ENCODE measurements at regions not wholly inside any gene's neighbourhood (a gene's known extent, or its start where the extent isn't known, plus 50 kb on each side); places are given as distances from the start of the nearest gene placed in this dataset.

- H3K4me3 ChIP-seq (ENCODE audit: low read depth, low read length): no peak overlapping the region
- no peak for TF ChIP-seq CTCF (IDR thresholded peaks at IDR 0.05; ENCODE audit: low read depth, low read length)
Observed at GRCh38 chr14:28426960-28427359, 339.6 kb upstream of the FOXG1 start.

GRCh38 chr14:28436821-28437220 is 329.8 kb upstream of the FOXG1 start:
- TF ChIP-seq CTCF (IDR thresholded peaks at IDR 0.05; ENCODE audit: low read depth, low read length): no peak
- H3K4me3 ChIP-seq (ENCODE audit: low read depth, low read length): no peak overlapping the region

GRCh38 chr14:28461389-28461788 is 305.2 kb upstream of the FOXG1 start:
- no peak overlapping the region for H3K4me3 ChIP-seq (ENCODE audit: low read depth, low read length)
- no peak for TF ChIP-seq CTCF (IDR thresholded peaks at IDR 0.05; ENCODE audit: low read depth, low read length)

GRCh38 chr14:28467611-28468010 is 299.0 kb upstream of the FOXG1 start:
- H3K4me3 ChIP-seq (ENCODE audit: low read depth, low read length): no peak overlapping the region

GRCh38 chr14:28468191-28469151 is 298.1 kb upstream of the FOXG1 start:
- H3K4me3 ChIP-seq (ENCODE audit: low read depth, low read length): no peak overlapping the region
- TF ChIP-seq CTCF (IDR thresholded peaks at IDR 0.05; ENCODE audit: low read depth, low read length): no peak

More at GRCh38 chr14:28467611-28468010, 299.0 kb upstream of the FOXG1 start:
- TF ChIP-seq CTCF (IDR thresholded peaks at IDR 0.05; ENCODE audit: low read depth, low read length): no peak

GRCh38 chr14:28482251-28483040 is 284.1 kb upstream of the FOXG1 start:
- no peak overlapping the region for H3K4me3 ChIP-seq (ENCODE audit: low read depth, low read length)
- no peak for TF ChIP-seq CTCF (IDR thresholded peaks at IDR 0.05; ENCODE audit: low read depth, low read length)

GRCh38 chr14:28483506-28483905 is 283.1 kb upstream of the FOXG1 start:
- no peak overlapping the region for H3K4me3 ChIP-seq (ENCODE audit: low read depth, low read length)
- TF ChIP-seq CTCF (IDR thresholded peaks at IDR 0.05; ENCODE audit: low read depth, low read length): no peak
